Lower lobe of right lung (tissue), 2 donors: ENCODE measurements at regions not wholly inside any gene's neighbourhood (a gene's known extent, or its start where the extent isn't known, plus 50 kb on each side); places are given as distances from the start of the nearest gene placed in this dataset.

Experiments used
- ATAC-seq, 2 donors: fragments of 200-7000 bp; cut with Tn5 transposase; one replicate each; pipeline ENCODE4 v1.9.1; 2020 to 2022; ENCODE audit warnings: mild to moderate bottlenecking in 2 of 2, moderate library complexity in 2 of 2
- DNase-seq: peaks from one replicate; pipeline ENCODE4 v3.0.0-alpha.2; 2020
- H3K27ac ChIP-seq: fragments of 200-600 bp; one replicate; pipeline ENCODE4 v1.8.0; 2022
- H3K27me3 ChIP-seq: fragments of 200-600 bp; one replicate; pipeline ENCODE4 v1.8.0; 2022; ENCODE audit warnings: low read depth
- H3K36me3 ChIP-seq: fragments of 200-600 bp; one replicate; pipeline ENCODE4 v1.8.0; 2022; ENCODE audit warnings: mild to moderate bottlenecking
- H3K4me1 ChIP-seq: fragments of 200-600 bp; one replicate; pipeline ENCODE4 v1.8.0; 2022
- H3K4me3 ChIP-seq: fragments of 200-600 bp; one replicate; pipeline ENCODE4 v1.8.0; 2022; ENCODE audit warnings: mild to moderate bottlenecking
- H3K9me3 ChIP-seq: fragments of 200-600 bp; one replicate; pipeline ENCODE4 v1.8.0; 2022
- intact Hi-C: fragments of 100-400 bp; cut with DNase I; formaldehyde crosslinking; loops from one replicate; pipeline ENCODE4 v1.11.0; 2022
- TF ChIP-seq, protein P1 (sequence below): fragments of 200-600 bp; IDR thresholded peaks from one replicate; pipeline ENCODE4 v1.8.0; 2022; ENCODE audit warnings: antibody characterized with exemption, mild to moderate bottlenecking
- donor health status: DM: no; HTN: yes; CAD: no; lungs with severe emphysema.

DNA sequence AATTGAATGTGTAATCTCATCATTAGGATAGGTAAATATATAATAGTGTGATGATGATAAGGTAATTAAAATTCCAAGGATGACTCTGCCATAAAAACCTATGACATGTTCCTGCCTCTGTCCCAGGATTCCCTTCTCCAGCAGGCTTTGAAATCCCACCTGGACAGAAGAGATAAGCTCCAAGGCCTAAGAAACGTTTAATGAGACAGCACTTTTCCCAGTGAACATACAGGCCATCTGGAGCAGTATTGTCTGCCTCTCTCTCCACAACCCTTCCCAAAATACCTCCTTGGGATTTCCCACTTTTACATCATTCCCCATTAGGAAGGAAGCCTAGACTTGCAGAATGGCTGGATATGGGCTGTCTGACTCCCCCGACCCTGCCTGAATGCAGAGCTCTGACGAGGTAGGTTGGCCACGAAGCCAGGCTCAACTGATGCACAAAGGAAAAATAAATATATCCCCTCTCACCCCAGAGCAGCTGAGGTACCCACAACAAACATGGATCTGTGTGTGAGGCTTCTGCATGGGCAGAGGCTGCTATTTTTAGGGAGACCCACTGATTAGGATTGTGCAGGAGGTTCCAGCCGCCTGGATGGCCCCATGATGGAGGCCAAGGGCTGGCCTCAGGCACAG lies 71.0 kb downstream of the TMPRSS5 start:
- intact Hi-C loops, result no loop called here
- no peak overlapping the region for H3K4me3 ChIP-seq
- H3K4me1 ChIP-seq, result no peaks in the 10 kb centered on the region
- no peaks in the 10 kb centered on the region for H3K36me3 ChIP-seq
- H3K9me3 ChIP-seq, result no peaks in the 10 kb centered on the region
- no peak overlapping the region for H3K27ac ChIP-seq
- DNase-seq (no peak), ATAC-seq (no peak)
- TF ChIP-seq, protein P1, sequence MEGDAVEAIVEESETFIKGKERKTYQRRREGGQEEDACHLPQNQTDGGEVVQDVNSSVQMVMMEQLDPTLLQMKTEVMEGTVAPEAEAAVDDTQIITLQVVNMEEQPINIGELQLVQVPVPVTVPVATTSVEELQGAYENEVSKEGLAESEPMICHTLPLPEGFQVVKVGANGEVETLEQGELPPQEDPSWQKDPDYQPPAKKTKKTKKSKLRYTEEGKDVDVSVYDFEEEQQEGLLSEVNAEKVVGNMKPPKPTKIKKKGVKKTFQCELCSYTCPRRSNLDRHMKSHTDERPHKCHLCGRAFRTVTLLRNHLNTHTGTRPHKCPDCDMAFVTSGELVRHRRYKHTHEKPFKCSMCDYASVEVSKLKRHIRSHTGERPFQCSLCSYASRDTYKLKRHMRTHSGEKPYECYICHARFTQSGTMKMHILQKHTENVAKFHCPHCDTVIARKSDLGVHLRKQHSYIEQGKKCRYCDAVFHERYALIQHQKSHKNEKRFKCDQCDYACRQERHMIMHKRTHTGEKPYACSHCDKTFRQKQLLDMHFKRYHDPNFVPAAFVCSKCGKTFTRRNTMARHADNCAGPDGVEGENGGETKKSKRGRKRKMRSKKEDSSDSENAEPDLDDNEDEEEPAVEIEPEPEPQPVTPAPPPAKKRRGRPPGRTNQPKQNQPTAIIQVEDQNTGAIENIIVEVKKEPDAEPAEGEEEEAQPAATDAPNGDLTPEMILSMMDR, result no peak
- no peaks in the 10 kb centered on the region for H3K27me3 ChIP-seq

DNA sequence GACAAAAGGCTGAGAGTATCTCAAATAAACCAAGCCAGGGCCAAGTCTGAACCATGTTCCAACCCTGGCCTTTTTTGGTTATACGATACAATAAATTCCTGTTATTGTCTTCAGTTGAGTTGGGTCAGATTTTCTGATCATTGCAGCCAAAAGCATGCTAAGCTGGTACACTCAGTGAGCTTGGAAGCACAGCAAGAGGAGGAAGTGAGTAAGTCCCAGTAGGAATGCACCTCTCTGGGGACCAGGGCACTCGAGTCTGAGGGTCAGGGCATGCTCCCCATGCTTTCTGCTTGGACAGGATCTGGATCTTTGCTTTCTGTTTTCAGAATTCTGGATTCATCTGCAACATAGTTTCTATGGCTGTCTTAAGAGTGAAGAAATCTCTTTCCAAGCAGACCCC lies 73.1 kb downstream of the TMPRSS5 start:
- no peaks in the 10 kb centered on the region for H3K9me3 ChIP-seq
- no peak overlapping the region for H3K27ac ChIP-seq
- no peak for DNase-seq
- no peak for ATAC-seq
- intact Hi-C loops, result no loop called here
- no peaks in the 10 kb centered on the region for H3K4me1 ChIP-seq
- H3K36me3 ChIP-seq, result no peaks in the 10 kb centered on the region
- H3K4me3 ChIP-seq, result no peak overlapping the region
- H3K27me3 ChIP-seq, result no peaks in the 10 kb centered on the region
- TF ChIP-seq, protein P1, result no peak

DNA sequence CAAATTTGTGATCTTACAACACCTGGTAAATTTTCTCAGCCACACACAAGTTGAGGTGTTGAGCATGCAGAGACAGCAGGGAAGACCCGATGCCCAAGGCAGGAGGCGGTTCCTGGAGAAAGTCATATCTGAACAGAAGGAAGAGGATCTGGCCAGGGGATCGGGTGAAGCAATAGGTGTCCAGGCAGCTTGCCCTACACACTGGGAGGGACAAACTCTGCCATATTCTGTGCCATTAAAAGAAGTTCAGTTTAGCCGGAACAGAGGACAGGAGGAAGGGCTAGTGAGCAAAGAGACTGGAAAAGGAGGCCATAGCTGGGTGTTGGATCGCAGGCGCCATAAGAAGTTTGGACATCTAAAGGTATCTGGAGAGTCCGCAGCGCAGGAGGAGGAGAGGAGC lies 76.5 kb downstream of the TMPRSS5 start:
- no peak for DNase-seq
- no peak for ATAC-seq
- Histone ChIP-seq H3K4me3 (no peak overlapping the region), H3K27me3 (no peaks in the 10 kb centered on the region), H3K9me3 (no peaks in the 10 kb centered on the region), H3K4me1 (no peaks in the 10 kb centered on the region), H3K27ac (no peak overlapping the region), H3K36me3 (no peaks in the 10 kb centered on the region)
- intact Hi-C loops, result no loop called here
- TF ChIP-seq, protein P1, result no peak

DNA sequence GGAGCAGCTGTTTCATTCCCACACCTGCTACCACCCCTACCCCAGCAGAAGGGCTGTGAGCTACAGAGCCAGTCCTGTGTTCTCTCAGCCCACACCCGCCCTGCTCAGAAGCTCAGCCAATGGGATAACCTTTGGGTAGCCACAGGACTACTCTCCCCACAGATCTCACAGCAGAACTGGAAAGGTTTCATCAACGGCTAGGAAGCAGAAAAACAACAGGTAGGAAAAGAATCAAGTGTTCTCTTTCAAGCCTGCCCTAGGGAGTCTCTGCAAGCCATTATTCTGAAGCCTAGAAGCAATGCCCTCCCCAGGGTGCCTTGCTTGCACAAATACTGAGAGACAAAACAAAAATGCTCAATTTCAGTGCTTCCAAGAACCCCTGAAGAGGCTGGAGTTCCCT lies 77.2 kb downstream of the TMPRSS5 start:
- Histone ChIP-seq H3K9me3 (no peaks in the 10 kb centered on the region), H3K4me3 (no peak overlapping the region), H3K36me3 (no peaks in the 10 kb centered on the region), H3K4me1 (no peaks in the 10 kb centered on the region), H3K27me3 (no peaks in the 10 kb centered on the region), H3K27ac (no peak overlapping the region)
- TF ChIP-seq, protein P1, result no peak
- ATAC-seq (no peak), DNase-seq (no peak)
- intact Hi-C loops, result no loop called here

DNA sequence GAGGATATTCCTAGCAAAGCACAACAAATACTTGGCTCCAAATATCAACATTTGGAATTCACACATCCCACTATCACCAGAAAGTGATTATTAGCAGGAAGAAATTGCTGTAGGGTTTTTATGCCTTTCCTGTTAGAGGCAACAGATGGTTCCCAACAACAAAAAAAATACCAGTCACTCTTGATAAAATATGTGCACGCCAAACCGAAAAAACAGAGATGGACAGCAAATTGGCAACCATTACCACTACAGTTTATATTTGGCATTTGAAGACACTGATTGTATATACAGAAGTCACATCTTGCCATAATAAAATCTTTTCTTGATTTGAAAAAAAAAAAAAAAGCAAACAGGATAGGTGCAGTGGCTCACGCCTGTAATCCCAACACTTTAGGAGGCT lies 78.2 kb downstream of the TMPRSS5 start:
- H3K4me1 ChIP-seq, result no peaks in the 10 kb centered on the region
- H3K9me3 ChIP-seq, result no peaks in the 10 kb centered on the region
- no peak for ATAC-seq
- intact Hi-C loops, result no loop called here
- DNase-seq, result no peak
- no peak overlapping the region for H3K27ac ChIP-seq
- TF ChIP-seq, protein P1, result no peak
- no peaks in the 10 kb centered on the region for H3K27me3 ChIP-seq
- no peak overlapping the region for H3K4me3 ChIP-seq
- no peaks in the 10 kb centered on the region for H3K36me3 ChIP-seq

DNA sequence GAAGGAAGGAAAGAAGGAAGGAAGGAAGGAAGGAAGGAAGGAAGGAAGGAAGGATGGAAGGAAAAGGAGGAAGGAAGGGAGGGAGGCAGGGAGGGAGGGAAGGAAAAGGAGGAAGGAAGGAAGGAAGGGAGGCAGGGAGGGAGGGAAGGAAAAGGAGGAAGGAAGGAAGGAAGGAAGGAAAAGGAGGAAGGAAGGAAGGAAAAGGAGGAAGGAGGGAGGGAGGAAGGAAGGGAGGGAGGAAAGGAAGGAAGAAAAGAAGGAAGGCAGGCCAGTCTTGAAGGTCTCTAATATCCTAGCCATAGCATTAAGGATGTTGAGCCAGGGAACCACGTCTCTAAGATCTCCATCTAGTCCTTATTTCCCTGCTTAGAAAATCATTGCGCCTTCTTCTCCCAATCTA lies 78.8 kb downstream of the TMPRSS5 start:
- DNase-seq, result no peak
- Histone ChIP-seq H3K27ac (no peak overlapping the region), H3K4me3 (no peak overlapping the region), H3K9me3 (no peaks in the 10 kb centered on the region), H3K27me3 (no peaks in the 10 kb centered on the region), H3K4me1 (no peaks in the 10 kb centered on the region), H3K36me3 (no peaks in the 10 kb centered on the region)
- ATAC-seq, result no peak
- intact Hi-C loops, result no loop called here
- TF ChIP-seq, protein P1, result no peak
